ENCODE measurements at regions not wholly inside any gene's neighbourhood (a gene's known extent, or its start where the extent isn't known, plus 50 kb on each side); places are given as distances from the start of the nearest gene placed in this dataset.

- TF ChIP-seq, protein P1, sequence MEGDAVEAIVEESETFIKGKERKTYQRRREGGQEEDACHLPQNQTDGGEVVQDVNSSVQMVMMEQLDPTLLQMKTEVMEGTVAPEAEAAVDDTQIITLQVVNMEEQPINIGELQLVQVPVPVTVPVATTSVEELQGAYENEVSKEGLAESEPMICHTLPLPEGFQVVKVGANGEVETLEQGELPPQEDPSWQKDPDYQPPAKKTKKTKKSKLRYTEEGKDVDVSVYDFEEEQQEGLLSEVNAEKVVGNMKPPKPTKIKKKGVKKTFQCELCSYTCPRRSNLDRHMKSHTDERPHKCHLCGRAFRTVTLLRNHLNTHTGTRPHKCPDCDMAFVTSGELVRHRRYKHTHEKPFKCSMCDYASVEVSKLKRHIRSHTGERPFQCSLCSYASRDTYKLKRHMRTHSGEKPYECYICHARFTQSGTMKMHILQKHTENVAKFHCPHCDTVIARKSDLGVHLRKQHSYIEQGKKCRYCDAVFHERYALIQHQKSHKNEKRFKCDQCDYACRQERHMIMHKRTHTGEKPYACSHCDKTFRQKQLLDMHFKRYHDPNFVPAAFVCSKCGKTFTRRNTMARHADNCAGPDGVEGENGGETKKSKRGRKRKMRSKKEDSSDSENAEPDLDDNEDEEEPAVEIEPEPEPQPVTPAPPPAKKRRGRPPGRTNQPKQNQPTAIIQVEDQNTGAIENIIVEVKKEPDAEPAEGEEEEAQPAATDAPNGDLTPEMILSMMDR (conservative IDR thresholded peaks at IDR 0.05): no peak
- TF ChIP-seq ZFX (IDR thresholded peaks at IDR 0.05): no peak
Measured at GRCh38 chr5:173475780-173476179, 140.7 kb downstream of the BOD1 start.

Data from C4-2B (cell line).